ACC112 (cell line): ENCODE measurements at regions not wholly inside any gene's neighbourhood (a gene's known extent, or its start where the extent isn't known, plus 50 kb on each side); places are given as distances from the start of the nearest gene placed in this dataset.

Experiments used
- H2AFZ ChIP-seq: fragments of 200-600 bp; sonication (generic); one replicate; pipeline ENCODE4 v1.6.0; 2017; ENCODE audit warnings: antibody characterized with exemption, low read length; ENCODE audit not compliant: unreplicated experiment
- H3K27ac ChIP-seq: fragments of 200-600 bp; sonication (generic); 2 replicates; pipeline ENCODE4 v1.5.1; 2014; ENCODE audit warnings: low read depth, mild to moderate bottlenecking, antibody characterized with exemption, low read length, moderate library complexity
- H3K27me3 ChIP-seq: fragments of 200-600 bp; sonication (generic); 2 replicates; pipeline ENCODE4 v1.6.1; 2014; ENCODE audit warnings: mild to moderate bottlenecking, antibody characterized with exemption, low read length, moderate library complexity, mixed read lengths; ENCODE audit not compliant: insufficient read depth
- H3K36me3 ChIP-seq: fragments of 200-600 bp; sonication (generic); 2 replicates; pipeline ENCODE4 v1.6.1; 2016; ENCODE audit warnings: mild to moderate bottlenecking, antibody characterized with exemption, low read length, moderate library complexity, mixed read lengths; ENCODE audit not compliant: insufficient read depth
- H3K4me1 ChIP-seq: fragments of 200-600 bp; sonication (generic); one replicate; pipeline ENCODE4 v1.6.1; 2016; ENCODE audit warnings: low read length, mixed read lengths; ENCODE audit not compliant: insufficient read depth, unreplicated experiment, control insufficient read depth
- H3K4me3 ChIP-seq: fragments of 200-600 bp; sonication (generic); 2 replicates; pipeline ENCODE4 v1.5.1; 2014; ENCODE audit warnings: mild to moderate bottlenecking, low read depth, low read length
- H3K79me2 ChIP-seq: fragments of 200-600 bp; sonication (generic); one replicate; pipeline ENCODE4 v1.6.0; 2016; ENCODE audit warnings: low read length; ENCODE audit not compliant: control insufficient read depth, unreplicated experiment, insufficient read depth

GRCh38 chr3:159625594-159625993 lies 363.0 kb upstream of the IL12A start:
- no peak overlapping the region for H3K27ac ChIP-seq
- no peaks in the 10 kb centered on the region for H3K36me3 ChIP-seq
- H2AFZ ChIP-seq, result no peak overlapping the region
- H3K79me2 ChIP-seq, result no peaks in the 10 kb centered on the region
- peaks cover 21% of the 10 kb centered on the region for H3K4me1 ChIP-seq
- no peak overlapping the region for H3K4me3 ChIP-seq
- H3K27me3 ChIP-seq, result no peaks in the 10 kb centered on the region

GRCh38 chr3:159626598-159626997 lies 362.0 kb upstream of the IL12A start:
- H3K27me3 ChIP-seq, result no peaks in the 10 kb centered on the region
- no peak overlapping the region for H2AFZ ChIP-seq
- peaks cover 12% of the 10 kb centered on the region for H3K4me1 ChIP-seq
- H3K79me2 ChIP-seq, result no peaks in the 10 kb centered on the region
- H3K4me3 ChIP-seq, result no peak overlapping the region
- H3K27ac ChIP-seq, result no peak overlapping the region
- H3K36me3 ChIP-seq, result no peaks in the 10 kb centered on the region

GRCh38 chr3:159627229-159627628 lies 361.4 kb upstream of the IL12A start:
- no peak overlapping the region for H3K4me3 ChIP-seq
- peaks cover 12% of the 10 kb centered on the region for H3K4me1 ChIP-seq
- H3K27me3 ChIP-seq, result no peaks in the 10 kb centered on the region
- no peak overlapping the region for H3K27ac ChIP-seq
- H2AFZ ChIP-seq, result no peak overlapping the region
- no peaks in the 10 kb centered on the region for H3K79me2 ChIP-seq
- H3K36me3 ChIP-seq, result no peaks in the 10 kb centered on the region

- Histone ChIP-seq H3K4me3 (no peak overlapping the region), H3K4me1 (peaks cover 12% of the 10 kb centered on the region), H3K27ac (no peak overlapping the region), H2AFZ (no peak overlapping the region), H3K79me2 (no peaks in the 10 kb centered on the region), H3K36me3 (no peaks in the 10 kb centered on the region), H3K27me3 (no peaks in the 10 kb centered on the region)
Measured at GRCh38 chr3:159627634-159628033, 361.0 kb upstream of the IL12A start.

- no peak overlapping the region for H3K27ac ChIP-seq
- H3K4me3 ChIP-seq, result no peak overlapping the region
- no peaks in the 10 kb centered on the region for H3K27me3 ChIP-seq
- peaks cover 22% of the 10 kb centered on the region for H3K4me1 ChIP-seq
- H3K79me2 ChIP-seq, result no peaks in the 10 kb centered on the region
- H3K36me3 ChIP-seq, result no peaks in the 10 kb centered on the region
- peak overlapping the region; percentile 59 for H2AFZ ChIP-seq
Measured at GRCh38 chr3:159629329-159630084, 359.1 kb upstream of the IL12A start.

GRCh38 chr3:159631226-159631625 lies 357.4 kb upstream of the IL12A start:
- H3K79me2 ChIP-seq, result no peaks in the 10 kb centered on the region

GRCh38 chr3:159632128-159632527 lies 356.5 kb upstream of the IL12A start:
- Histone ChIP-seq H3K4me1 (peaks cover 38% of the 10 kb centered on the region), H3K27ac (no peak overlapping the region), H3K36me3 (no peaks in the 10 kb centered on the region), H2AFZ (no peak overlapping the region), H3K4me3 (no peak overlapping the region), H3K27me3 (no peaks in the 10 kb centered on the region), H3K79me2 (no peaks in the 10 kb centered on the region)

More at GRCh38 chr3:159631226-159631625, 357.4 kb upstream of the IL12A start:
- no peak overlapping the region for H2AFZ ChIP-seq
- H3K36me3 ChIP-seq, result no peaks in the 10 kb centered on the region
- no peak overlapping the region for H3K27ac ChIP-seq
- H3K4me1 ChIP-seq, result peaks cover 34% of the 10 kb centered on the region
- no peak overlapping the region for H3K4me3 ChIP-seq
- H3K27me3 ChIP-seq, result no peaks in the 10 kb centered on the region

GRCh38 chr3:159632851-159633250 lies 355.8 kb upstream of the IL12A start:
- Histone ChIP-seq H3K27ac (no peak overlapping the region), H3K4me1 (peaks cover 46% of the 10 kb centered on the region)

GRCh38 chr3:159634483-159634882 lies 354.2 kb upstream of the IL12A start:
- Histone ChIP-seq H3K27ac (no peak overlapping the region), H3K36me3 (no peaks in the 10 kb centered on the region), H2AFZ (no peak overlapping the region), H3K4me1 (peaks cover 46% of the 10 kb centered on the region), H3K79me2 (no peaks in the 10 kb centered on the region), H3K27me3 (no peaks in the 10 kb centered on the region), H3K4me3 (peak overlapping the region; percentile 18; the same call in 1 of the 2 replicates)

More at GRCh38 chr3:159632851-159633250, 355.8 kb upstream of the IL12A start:
- Histone ChIP-seq H3K79me2 (no peaks in the 10 kb centered on the region), H3K36me3 (no peaks in the 10 kb centered on the region), H2AFZ (no peak overlapping the region), H3K27me3 (no peaks in the 10 kb centered on the region), H3K4me3 (no peak overlapping the region)

- Histone ChIP-seq H3K27me3 (no peaks in the 10 kb centered on the region), H3K27ac (no peak overlapping the region), H3K4me1 (peaks cover 39% of the 10 kb centered on the region), H3K79me2 (no peaks in the 10 kb centered on the region), H3K36me3 (no peaks in the 10 kb centered on the region), H2AFZ (no peak overlapping the region), H3K4me3 (peak overlapping the region; percentile 18; the same call in 1 of the 2 replicates)
Measured at GRCh38 chr3:159635047-159635641, 353.5 kb upstream of the IL12A start.
